ENCODE measurements at regions not wholly inside any gene's neighbourhood (a gene's known extent, or its start where the extent isn't known, plus 50 kb on each side); places are given as distances from the start of the nearest gene placed in this dataset.

DNA sequence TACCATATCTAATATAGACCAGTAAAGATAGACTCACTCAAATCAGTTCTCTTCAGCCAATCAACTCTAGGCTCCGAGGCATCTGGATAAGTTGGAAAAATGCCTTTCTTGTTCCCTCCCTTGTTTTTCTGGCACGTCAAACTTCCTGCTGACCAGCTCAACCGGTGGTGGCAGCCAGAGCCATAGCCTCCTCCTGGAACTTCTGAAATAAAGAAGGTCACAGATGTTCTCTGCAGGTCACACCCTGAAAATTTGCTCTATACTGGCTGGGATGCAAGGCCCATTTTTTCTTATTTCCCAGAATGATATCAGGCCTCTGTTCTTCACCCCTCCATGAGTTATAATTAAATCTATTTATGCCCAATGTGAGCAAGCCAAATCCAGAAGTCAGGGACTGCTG, 81.9 kb downstream of the BMP4 start:
- TF ChIP-seq, protein P1, sequence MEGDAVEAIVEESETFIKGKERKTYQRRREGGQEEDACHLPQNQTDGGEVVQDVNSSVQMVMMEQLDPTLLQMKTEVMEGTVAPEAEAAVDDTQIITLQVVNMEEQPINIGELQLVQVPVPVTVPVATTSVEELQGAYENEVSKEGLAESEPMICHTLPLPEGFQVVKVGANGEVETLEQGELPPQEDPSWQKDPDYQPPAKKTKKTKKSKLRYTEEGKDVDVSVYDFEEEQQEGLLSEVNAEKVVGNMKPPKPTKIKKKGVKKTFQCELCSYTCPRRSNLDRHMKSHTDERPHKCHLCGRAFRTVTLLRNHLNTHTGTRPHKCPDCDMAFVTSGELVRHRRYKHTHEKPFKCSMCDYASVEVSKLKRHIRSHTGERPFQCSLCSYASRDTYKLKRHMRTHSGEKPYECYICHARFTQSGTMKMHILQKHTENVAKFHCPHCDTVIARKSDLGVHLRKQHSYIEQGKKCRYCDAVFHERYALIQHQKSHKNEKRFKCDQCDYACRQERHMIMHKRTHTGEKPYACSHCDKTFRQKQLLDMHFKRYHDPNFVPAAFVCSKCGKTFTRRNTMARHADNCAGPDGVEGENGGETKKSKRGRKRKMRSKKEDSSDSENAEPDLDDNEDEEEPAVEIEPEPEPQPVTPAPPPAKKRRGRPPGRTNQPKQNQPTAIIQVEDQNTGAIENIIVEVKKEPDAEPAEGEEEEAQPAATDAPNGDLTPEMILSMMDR (IDR thresholded peaks at IDR 0.05) = no peak
- TF ChIP-seq POLR2A (IDR thresholded peaks at IDR 0.05) = no peak
